Prostate gland (tissue), 2 donors: ENCODE measurements at regions not wholly inside any gene's neighbourhood (a gene's known extent, or its start where the extent isn't known, plus 50 kb on each side); places are given as distances from the start of the nearest gene placed in this dataset.
"Not testable (repeated sequence)": the region's sequence is repeated elsewhere in the genome, so short reads cannot be mapped to it uniquely, and the experiment has no call there.

ENCODE experiments used
- DNase-seq: peaks from one replicate; pipeline ENCODE4 v3.0.0-alpha.2; 2019; ENCODE audit warnings: low spot score
- H3K27ac ChIP-seq, 2 donors: fragments of 200-600 bp; sonication (generic); 2 replicates each; pipeline ENCODE4 v1.5.1; 2017 to 2019
- H3K27me3 ChIP-seq: fragments of 200-600 bp; sonication (generic); replicated peaks from 2 replicates; pipeline ENCODE4 v1.5.1; 2019; ENCODE audit not compliant: insufficient read depth
- H3K36me3 ChIP-seq, 2 donors: fragments of 200-600 bp; sonication (generic); 1 replicate in 1 of 2; 2 replicates in 1 of 2; pipeline versions ENCODE4 v1.5.1 to v1.8.1; 2017 to 2019
- H3K4me1 ChIP-seq: fragments of 200-600 bp; sonication (generic); replicated peaks from 2 replicates; pipeline ENCODE4 v1.5.1; 2019
- H3K4me3 ChIP-seq, 2 donors: fragments of 200-600 bp; sonication (generic); 2 replicates each; pipeline ENCODE4 v1.5.1; 2017 to 2019
- H3K9me3 ChIP-seq: fragments of 200-600 bp; sonication (generic); 2 replicates; pipeline ENCODE4 v1.5.1; 2017
- CTCF ChIP-seq, 4 experiments: fragments of 200-600 bp in 2 of 4; fragments of 450-650 bp in 2 of 4; sonication (generic) in 2 of 4; IDR thresholded peaks; 1 replicate in 3 of 4; 2 replicates in 1 of 4; pipeline ENCODE4 v1.5.1; 2016 to 2019; ENCODE audit warnings: antibody characterized with exemption in 4 of 4, mild to moderate bottlenecking in 2 of 4, moderate library complexity in 2 of 4
- POLR2A ChIP-seq: fragments of 450-650 bp; IDR thresholded peaks from one replicate; pipeline ENCODE4 v1.6.1; 2016; ENCODE audit warnings: antibody characterized with exemption, mild to moderate bottlenecking
- POLR2AphosphoS5 ChIP-seq: sonication (generic); formaldehyde crosslinking; IDR thresholded peaks from one replicate; pipeline ENCODE4 v1.6.1; 2017; ENCODE audit warnings: antibody characterized with exemption
- WGBS: methylation state at CpG from one replicate; pipeline ENCODE4 v1.1.5; 2018; 5-methylcytosine and 5-hydroxymethylcytosine counted together
- intact Hi-C: fragments of 100-400 bp; cut with DNase I; formaldehyde crosslinking; loops from one replicate; pipeline ENCODE4 v1.14.2; 2022

DNA sequence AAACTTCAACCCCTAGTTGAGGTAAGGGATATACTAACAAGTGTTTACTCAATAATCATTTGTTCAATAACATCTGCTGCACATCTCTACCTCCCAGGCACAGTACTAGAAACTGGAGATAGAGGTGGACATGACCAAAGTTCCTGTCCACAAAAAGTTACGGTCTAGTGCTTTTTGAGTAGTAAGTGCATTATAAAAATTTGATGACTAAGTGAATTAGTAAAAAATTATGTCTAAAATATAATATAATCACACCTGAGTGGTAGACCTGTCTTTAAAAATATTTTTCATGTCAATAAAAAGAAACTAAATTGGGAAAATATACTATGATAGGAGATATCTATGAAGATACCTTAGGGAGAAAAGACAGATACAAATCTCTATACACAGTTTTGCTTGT is 121.5 kb upstream of the FHIT start:
- intact Hi-C loops, result no loop called here
- no peaks in the 10 kb centered on the region for H3K4me1 ChIP-seq
- H3K4me3 ChIP-seq, result no peak overlapping the region
- no peak overlapping the region for H3K27ac ChIP-seq
- no peaks in the 10 kb centered on the region for H3K36me3 ChIP-seq
- 97% methylated on average over 1 of the region's 1 CpG for WGBS
- H3K9me3 ChIP-seq, result no peaks in the 10 kb centered on the region
- TF ChIP-seq POLR2A (no peak), POLR2AphosphoS5 (no peak), CTCF (IDR thresholded peaks at IDR 0.05) (no peak)
- no peaks in the 10 kb centered on the region for H3K27me3 ChIP-seq
- DNase-seq, result no peak

GRCh38 chr3:61378311-61378710 is 127.1 kb upstream of the FHIT start:
- Histone ChIP-seq H3K4me1 (no peaks in the 10 kb centered on the region), H3K27me3 (no peaks in the 10 kb centered on the region), H3K4me3 (no peak overlapping the region), H3K27ac (no peak overlapping the region), H3K9me3 (no peaks in the 10 kb centered on the region), H3K36me3 (no peaks in the 10 kb centered on the region)
- WGBS, result 78% methylated on average over 1 of the region's 1 CpG
- no peak for DNase-seq
- intact Hi-C loops, result no loop called here
- TF ChIP-seq POLR2A (no peak), CTCF (IDR thresholded peaks at IDR 0.05) (no peak), POLR2AphosphoS5 (no peak)

- intact Hi-C loops, result no loop called here
- no peaks in the 10 kb centered on the region for H3K4me1 ChIP-seq
- no peaks in the 10 kb centered on the region for H3K36me3 ChIP-seq
- no peaks in the 10 kb centered on the region for H3K27me3 ChIP-seq
- no peak for DNase-seq
- no peak for TF ChIP-seq POLR2A
- TF ChIP-seq CTCF (IDR thresholded peaks at IDR 0.05), result peak in 3 of 4 experiments; percentile 45 to 64 (median 50)
- H3K27ac ChIP-seq, result no peak overlapping the region
- no peaks in the 10 kb centered on the region for H3K9me3 ChIP-seq
- H3K4me3 ChIP-seq, result no peak overlapping the region
- WGBS, result 77% methylated on average over 7 of the region's 7 CpGs
These were observed 130.6 kb upstream of the FHIT start for GRCh38 chr3:61381745-61382392.

- Histone ChIP-seq H3K9me3 (no peaks in the 10 kb centered on the region), H3K4me1 (no peaks in the 10 kb centered on the region), H3K27ac (no peak overlapping the region), H3K27me3 (no peaks in the 10 kb centered on the region), H3K4me3 (no peak overlapping the region), H3K36me3 (no peaks in the 10 kb centered on the region)
- WGBS, result 75% methylated on average over 3 of the region's 3 CpGs
- no peak for TF ChIP-seq POLR2AphosphoS5
- TF ChIP-seq CTCF (IDR thresholded peaks at IDR 0.05), result no peak
- intact Hi-C loops, result no loop called here
- no peak for DNase-seq
These were observed 136.6 kb upstream of the FHIT start for GRCh38 chr3:61387817-61388216.

- 96% methylated on average over 21 of the region's 23 CpGs for WGBS
- H3K36me3 ChIP-seq, DNase-seq, H3K27me3 ChIP-seq, H3K27ac ChIP-seq, intact Hi-C loops, H3K9me3 ChIP-seq, H3K4me3 ChIP-seq, H3K4me1 ChIP-seq: not testable (repeated sequence)
These were observed 142.3 kb upstream of the FHIT start for GRCh38 chr3:61393480-61393947.
